ENCODE measurements at regions not wholly inside any gene's neighbourhood (a gene's known extent, or its start where the extent isn't known, plus 50 kb on each side); places are given as distances from the start of the nearest gene placed in this dataset.

DNA sequence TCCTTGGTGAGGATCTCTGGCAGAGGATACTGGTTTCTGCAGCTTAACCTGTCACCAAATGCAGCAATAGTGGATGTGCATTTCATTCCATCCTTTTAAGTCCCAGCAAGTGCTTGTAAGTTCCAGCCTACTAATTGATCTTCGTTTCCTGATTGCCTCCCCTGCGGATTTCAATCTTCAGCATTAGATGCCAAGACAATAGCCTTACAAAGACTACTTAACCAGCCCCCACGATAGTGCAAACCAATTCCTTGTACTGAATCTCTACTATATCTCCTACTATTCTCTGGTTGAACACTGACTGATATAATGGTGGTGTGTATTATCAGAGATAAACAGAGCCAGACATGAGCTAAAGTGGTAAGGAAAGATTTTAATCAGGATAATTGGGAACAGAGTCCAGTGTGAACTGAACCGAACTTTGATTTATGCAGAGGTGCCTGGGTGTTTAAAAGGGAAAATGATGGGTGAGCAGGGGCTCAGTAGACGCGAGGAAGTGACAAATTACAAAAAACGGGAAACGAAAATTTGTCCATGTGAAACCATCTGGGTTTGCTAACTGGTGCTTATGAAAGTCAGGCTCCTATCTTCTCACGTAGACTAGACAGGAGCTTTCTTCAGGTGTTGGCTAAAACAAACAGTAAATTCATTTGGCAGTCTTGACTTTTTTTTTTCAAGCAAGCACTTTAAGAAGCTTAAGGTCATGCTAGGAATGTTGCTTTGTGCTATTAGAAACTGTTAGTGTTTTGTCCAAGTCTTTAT lies 106.9 kb upstream of the ST8SIA4 start (continued):
- TF ChIP-seq EP300 (IDR thresholded peaks at IDR 0.05; ENCODE audit: borderline replicate concordance in 1 of 2, low read depth in 2 of 2, low read length in 2 of 2): no peak

Data from H1 (cell line).